NCI-H526 treated with DMSO at 0.1 percent for 48 hours (cell line): ENCODE measurements at regions not wholly inside any gene's neighbourhood (a gene's known extent, or its start where the extent isn't known, plus 50 kb on each side); places are given as distances from the start of the nearest gene placed in this dataset.
"Not testable (repeated sequence)": the region's sequence is repeated elsewhere in the genome, so short reads cannot be mapped to it uniquely, and the experiment has no call there.

ENCODE experiments used
- DNase-seq: peaks from one replicate; lab custom pipeline; 2025; lab: John Stamatoyannopoulos, UW

GRCh38 chr7:12884856-12885440 lies 197.5 kb downstream of the ARL4A start:
- DNase-seq = no peak

DNA sequence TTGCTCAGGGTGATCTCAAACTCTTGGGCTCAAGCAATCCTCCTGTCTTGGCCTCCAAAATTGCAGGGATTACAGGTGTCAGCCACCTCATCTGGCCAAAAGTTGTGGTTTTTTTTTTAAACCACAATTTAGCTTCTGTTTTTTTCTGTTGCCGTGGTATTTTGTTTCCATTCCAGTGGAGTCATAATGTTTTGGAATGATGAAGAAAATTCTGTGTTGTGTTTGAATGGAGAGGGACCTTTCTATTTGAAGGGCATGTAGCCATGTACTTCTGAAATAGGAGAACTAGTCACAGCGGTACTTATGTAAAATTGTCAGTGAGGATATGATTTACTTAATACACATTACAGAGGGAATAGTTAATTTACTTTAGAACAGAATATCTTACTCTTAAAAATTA lies 201.3 kb downstream of the ARL4A start:
- no peak for DNase-seq

DNA sequence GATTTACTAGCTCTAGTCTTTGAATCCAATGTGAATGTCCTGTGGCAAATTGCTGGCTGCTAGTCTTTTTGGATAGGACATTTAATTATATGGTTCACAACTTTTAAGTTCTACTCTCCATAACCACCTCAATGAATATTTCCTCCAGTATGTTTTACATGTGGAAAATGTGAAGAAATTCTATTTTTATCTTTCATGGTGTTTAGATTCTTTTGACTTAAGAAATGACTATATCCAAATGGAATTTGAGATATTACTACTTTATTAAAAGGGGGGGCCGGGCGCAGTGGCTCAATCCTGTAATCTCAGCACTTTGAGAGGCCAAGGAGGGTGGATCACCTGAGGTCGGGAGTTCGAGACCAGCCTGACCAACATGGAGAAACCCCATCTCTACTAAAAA lies 202.0 kb downstream of the ARL4A start:
- DNase-seq = no peak

DNA sequence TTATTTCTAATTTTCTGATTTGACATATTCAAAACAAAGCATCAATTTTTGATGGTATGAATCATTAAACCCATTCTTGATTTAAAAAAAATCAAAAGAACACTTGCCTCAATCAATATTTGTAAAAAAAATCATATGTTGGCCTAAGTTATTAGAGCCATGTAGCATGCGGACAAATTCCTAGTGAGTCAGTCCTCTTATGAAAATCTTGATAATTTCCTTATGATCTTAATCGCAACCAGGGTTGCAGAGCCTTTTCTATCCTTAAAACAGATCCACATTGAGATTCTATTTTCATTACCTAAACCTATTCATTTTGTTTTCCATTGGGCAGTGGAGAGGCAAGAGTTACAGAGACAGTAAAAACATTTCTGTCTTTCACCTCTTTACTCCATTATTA lies 203.2 kb downstream of the ARL4A start:
- DNase-seq = no peak

- DNase-seq = no peak
These were observed 205.9 kb downstream of the ARL4A start for GRCh38 chr7:12893292-12893691.

DNA sequence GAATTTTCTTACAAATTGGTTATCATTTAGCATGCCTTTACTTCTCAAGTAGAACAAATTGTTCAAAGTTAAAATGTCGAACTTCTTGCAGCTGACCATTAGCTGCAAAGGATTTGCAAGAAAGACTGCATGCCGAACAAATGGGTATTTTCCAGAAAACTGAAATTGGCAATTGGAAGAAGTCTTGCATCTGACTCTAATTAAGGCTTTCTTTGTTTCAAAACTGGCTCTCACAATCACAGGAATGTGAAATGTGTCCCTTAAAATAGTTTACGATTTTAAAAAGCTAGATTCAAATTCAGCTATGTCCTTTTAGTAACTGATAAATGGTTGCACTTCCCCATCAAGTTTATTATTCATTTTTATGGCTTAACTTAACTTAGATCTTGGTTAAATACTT lies 207.9 kb downstream of the ARL4A start:
- DNase-seq = no peak

- no peak for DNase-seq
These were observed 208.9 kb downstream of the ARL4A start for GRCh38 chr7:12896316-12896715.

- no peak for DNase-seq
These were observed 210.6 kb downstream of the ARL4A start for GRCh38 chr7:12898004-12898403.

DNA sequence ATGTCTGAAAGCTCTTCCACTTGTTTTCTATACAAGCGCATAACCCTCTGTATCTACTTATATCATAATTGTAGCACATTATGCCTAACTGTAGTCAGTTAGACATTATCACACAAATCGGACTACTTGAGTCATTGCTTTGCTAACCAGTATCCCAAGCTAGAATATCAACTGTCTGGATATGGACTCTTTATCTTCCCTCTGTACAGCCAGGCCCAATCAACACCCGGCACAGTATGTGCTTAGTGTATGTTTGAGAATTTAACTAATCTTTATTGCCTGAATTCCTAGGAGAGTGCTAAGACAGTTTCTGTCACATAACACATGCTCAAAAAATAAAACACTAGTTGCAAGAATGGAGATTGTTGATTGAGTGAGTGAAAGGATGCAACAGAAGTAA lies 211.2 kb downstream of the ARL4A start:
- no peak for DNase-seq

DNA sequence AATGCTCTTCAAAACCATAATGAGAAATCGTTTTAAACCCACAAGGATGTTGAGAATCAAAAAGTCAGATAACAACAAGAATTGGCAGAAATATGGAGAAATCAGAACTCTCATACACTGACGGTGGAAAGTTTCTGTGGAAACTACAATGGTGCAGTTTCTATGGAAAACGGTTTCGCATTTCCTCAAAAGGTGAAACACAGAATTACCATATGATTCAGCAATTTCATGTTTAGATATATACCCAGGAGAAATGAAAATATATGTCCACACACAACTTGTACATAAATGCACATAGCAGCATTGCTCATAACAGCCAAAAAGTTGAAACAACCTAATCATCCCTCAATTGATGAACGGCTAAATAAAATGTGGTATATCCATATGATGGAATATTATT lies 218.2 kb downstream of the ARL4A start:
- no peak for DNase-seq

DNA sequence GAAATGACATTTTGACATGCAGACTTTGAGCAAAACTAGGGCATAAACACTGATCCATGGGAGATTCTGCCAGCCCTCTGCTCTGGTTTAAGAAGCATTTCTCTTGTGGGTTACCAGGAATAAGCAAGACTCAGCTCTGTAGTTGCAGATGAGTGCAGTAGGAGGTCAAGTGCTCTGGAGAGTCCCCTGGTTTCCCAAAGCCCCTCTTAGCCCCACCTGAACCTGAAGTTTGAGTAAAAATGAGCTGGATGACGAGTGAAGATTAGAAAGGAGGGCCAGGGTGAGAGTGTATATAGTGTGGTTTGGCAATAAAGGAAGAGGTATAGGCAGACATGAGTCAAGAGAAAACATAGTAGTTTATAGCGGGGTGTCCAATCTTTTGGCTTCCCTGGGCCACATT lies 220.3 kb downstream of the ARL4A start:
- DNase-seq = no peak

- DNase-seq = no peak
These were observed 222.1 kb downstream of the ARL4A start for GRCh38 chr7:12909483-12909882.

GRCh38 chr7:12911053-12911452 lies 223.6 kb downstream of the ARL4A start:
- no peak for DNase-seq

DNA sequence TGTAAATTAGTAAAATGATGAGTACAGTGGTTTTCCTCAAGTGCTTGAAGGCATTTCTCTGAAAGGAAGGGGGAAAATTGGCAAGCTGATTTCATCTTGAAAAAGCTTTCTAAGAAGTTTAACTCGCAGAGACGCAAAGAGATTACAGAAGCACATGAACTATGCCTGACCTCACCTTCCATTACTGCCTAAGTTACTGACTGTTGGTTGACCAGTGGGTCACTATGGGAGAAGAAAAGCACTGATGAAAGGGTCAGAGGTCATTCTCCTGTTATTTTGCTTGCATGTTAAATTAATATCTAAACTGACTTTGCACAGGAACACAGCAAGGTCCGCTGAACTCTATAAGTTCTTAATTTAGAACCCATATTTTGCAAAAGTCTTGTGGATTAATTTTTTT lies 225.6 kb downstream of the ARL4A start:
- DNase-seq = no peak

GRCh38 chr7:12917801-12918200 lies 230.4 kb downstream of the ARL4A start:
- DNase-seq = no peak

- DNase-seq = no peak
These were observed 234.4 kb downstream of the ARL4A start for GRCh38 chr7:12921751-12922345.

- DNase-seq = no peak
These were observed 236.5 kb downstream of the ARL4A start for GRCh38 chr7:12923971-12924370.

DNA sequence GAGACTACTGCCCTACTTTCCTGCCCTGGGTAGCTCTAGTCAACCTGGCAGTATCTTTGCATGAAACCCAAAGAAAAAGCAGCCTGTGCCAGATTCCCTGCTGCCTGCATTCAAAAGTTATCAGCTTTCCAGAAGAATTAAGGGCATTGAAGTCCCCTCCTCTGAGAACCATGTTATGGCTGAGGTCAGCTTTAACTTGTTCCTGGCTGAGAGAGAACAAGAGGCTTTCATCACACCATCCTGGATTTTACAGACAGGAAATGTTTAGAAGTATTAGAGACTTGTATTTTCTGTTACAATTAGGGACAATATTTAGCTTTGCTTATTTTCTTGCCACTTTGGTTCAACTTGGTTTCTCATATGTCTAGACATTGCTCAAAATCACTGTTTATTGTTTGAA lies 238.8 kb downstream of the ARL4A start:
- DNase-seq = no peak

DNA sequence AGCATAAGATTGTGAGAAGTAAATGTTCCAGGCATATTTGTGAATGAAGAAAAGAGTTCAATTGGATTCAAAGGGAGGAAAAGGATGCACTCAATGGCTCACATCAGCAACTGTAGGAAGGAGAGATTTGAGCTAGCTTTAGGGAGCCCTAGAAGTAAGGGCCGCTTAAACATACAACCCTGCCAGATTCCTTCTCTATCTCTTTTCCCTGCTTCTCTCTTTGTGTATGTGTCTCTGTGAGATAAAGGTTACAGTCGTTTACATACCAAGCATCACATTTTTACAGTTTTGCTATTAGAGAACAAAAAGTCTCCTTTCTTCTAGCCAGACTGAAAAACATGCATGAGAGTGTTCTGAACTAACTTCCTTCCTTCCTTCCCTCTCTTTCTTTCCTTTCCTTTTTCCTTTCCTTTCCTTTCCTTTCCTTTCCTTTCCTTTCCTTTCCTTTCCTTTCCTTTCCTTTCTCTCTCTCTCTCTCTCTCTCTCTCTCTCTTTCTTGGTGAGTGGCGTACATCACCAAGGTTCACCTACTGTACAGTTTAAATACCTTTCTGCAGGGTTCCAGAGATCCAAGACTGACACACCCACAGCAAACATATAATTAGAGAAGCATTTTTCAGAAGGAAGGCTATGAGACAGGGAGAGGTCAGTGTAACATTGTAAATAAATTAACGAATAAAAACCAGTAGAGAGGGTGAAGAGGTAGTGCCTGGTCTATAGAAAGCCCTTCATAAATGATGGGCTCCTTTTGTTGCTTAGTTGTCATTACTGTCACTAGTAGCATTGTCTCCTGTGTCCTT lies 240.4 kb downstream of the ARL4A start:
- DNase-seq = no peak

DNA sequence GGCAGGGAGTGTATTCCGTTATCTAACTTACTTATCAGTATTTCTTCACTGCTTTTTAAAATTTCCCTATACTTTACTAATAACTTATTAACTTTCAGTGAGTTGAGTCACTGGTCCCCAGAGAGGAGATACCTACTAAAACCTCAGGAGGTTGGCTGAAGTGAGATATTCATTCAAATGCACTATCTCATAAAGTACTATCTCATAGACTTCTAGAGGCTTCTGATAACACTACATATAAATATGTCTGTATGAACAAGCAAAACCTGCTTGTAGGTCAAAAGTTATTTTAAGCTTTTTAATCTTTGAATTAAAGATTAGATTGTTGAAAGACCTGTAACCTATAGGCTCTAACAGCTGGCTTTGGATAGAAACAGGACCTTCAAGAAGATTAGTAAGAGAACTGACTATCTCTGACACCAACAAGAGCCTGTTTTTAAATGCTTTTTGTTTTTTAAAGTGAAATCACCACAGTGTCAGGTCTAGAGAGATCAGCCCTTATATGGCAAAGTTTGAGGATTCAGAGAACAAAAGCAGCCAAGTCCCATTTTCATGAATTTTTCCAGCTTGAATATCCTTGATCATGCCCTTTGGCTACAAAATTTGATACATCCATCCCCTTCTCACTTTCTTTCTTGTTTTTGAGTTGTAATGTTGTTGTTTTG lies 242.2 kb downstream of the ARL4A start:
- DNase-seq = no peak

DNA sequence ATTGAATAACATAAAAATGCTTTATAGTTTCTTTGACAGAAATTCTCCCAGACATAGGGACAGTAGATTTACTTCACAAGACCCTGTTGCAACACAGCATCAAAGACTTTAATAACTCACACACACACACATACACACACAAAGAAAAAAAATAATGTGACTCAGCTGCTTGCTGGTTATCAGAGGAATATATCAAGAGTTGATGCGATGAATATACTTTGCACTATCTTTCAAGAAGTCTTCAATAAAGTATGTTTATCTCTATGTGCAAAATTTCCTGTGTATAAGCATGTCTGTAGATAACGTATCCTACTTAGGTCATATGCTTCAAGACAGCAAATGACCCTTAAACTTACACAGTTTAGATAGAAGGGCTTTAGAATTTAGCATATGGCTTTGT lies 243.1 kb downstream of the ARL4A start:
- no peak for DNase-seq

DNA sequence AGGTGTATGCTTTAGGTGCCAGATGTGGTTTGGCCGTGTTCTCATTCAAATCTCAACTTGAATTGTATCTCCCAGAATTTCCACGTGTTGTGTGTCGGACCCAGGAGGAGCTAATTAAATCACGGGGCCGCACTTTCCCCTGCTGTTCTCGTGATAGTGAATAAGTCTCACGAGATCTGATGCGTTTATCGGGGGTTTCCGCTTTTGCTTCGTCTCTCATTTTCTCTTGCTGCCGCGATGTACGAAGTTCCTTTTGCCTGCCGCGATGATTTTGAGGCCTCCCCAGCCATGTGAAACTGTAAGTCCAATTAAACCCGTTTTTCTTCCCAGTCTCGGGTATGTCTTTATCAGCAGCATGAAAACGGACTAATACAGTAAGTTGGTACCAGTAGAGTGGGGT lies 244.0 kb downstream of the ARL4A start:
- DNase-seq = not testable (repeated sequence)

- DNase-seq = no peak
These were observed 252.3 kb downstream of the ARL4A start for GRCh38 chr7:12939694-12940093.
